Adipocyte (in vitro differentiated cells): ENCODE measurements at regions not wholly inside any gene's neighbourhood (a gene's known extent, or its start where the extent isn't known, plus 50 kb on each side); places are given as distances from the start of the nearest gene placed in this dataset.
"Not testable (repeated sequence)": the region's sequence is repeated elsewhere in the genome, so short reads cannot be mapped to it uniquely, and the experiment has no call there.

ENCODE experiments used
- DNase-seq: peaks from one replicate; pipeline ENCODE4 v3.0.0-alpha.2; 2015; ENCODE audit warnings: low read depth
- H3K27me3 ChIP-seq: replicated peaks from 2 replicates; pipeline ENCODE4 v1.7.0; 2013; ENCODE audit warnings: mild to moderate bottlenecking, low read length, moderate library complexity; ENCODE audit not compliant: control insufficient read depth, insufficient read depth
- H3K36me3 ChIP-seq: 2 replicates; pipeline ENCODE4 v1.7.0; 2013; ENCODE audit warnings: low read length, mild to moderate bottlenecking, moderate library complexity; ENCODE audit not compliant: control insufficient read depth, insufficient read depth, severe bottlenecking
- H3K4me1 ChIP-seq: 2 replicates; pipeline ENCODE4 v1.7.0; 2013; ENCODE audit warnings: mild to moderate bottlenecking, low read length, moderate library complexity; ENCODE audit not compliant: control insufficient read depth, insufficient read depth
- H3K4me3 ChIP-seq: 2 replicates; pipeline ENCODE4 v1.7.0; 2013; ENCODE audit warnings: mild to moderate bottlenecking, low read length, moderate library complexity
- H3K9ac ChIP-seq: 2 replicates; pipeline ENCODE4 v1.7.0; 2013; ENCODE audit warnings: mild to moderate bottlenecking, low read length, moderate library complexity
- H3K9me3 ChIP-seq: 2 replicates; pipeline ENCODE4 v1.7.0; 2013; ENCODE audit warnings: mild to moderate bottlenecking, low read length, moderate library complexity; ENCODE audit not compliant: control insufficient read depth

- Histone ChIP-seq H3K9ac (no peak overlapping the region), H3K27me3 (no peaks in the 10 kb centered on the region), H3K9me3 (no peaks in the 10 kb centered on the region), H3K4me3 (no peak overlapping the region), H3K4me1 (no peaks in the 10 kb centered on the region), H3K36me3 (no peaks in the 10 kb centered on the region)
- no peak for DNase-seq
These were observed 1565.1 kb downstream of the SI start for GRCh38 chr3:163513149-163513657.

DNA sequence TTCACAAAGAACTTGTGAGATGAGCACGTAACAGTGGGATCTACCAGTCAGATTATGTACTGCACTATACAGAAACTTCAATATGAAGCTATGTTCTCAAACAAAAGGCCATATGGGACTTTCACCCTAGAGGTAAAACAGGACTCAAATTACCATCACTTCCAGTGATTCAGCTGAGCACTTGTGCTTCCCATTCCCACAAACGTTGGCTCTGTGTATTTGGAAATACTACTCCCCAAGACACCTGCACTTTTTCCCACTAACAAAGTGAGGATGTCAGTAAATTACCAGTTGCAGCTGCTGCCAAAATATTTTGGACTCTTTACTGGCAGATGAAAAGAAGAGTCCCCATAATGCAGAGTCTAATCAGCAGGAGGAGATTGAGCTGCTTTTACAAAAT is 1570.1 kb downstream of the SI start:
- Histone ChIP-seq H3K4me1 (no peaks in the 10 kb centered on the region), H3K27me3 (no peaks in the 10 kb centered on the region), H3K36me3 (no peaks in the 10 kb centered on the region), H3K4me3 (no peak overlapping the region), H3K9ac (no peak overlapping the region), H3K9me3 (no peaks in the 10 kb centered on the region)
- no peak for DNase-seq

- no peak for DNase-seq
- Histone ChIP-seq H3K4me3 (no peak overlapping the region), H3K9me3 (no peaks in the 10 kb centered on the region), H3K4me1 (no peaks in the 10 kb centered on the region), H3K36me3 (no peaks in the 10 kb centered on the region), H3K9ac (no peak overlapping the region), H3K27me3 (no peaks in the 10 kb centered on the region)
These were observed 1573.3 kb downstream of the SI start for GRCh38 chr3:163504974-163505373.

DNA sequence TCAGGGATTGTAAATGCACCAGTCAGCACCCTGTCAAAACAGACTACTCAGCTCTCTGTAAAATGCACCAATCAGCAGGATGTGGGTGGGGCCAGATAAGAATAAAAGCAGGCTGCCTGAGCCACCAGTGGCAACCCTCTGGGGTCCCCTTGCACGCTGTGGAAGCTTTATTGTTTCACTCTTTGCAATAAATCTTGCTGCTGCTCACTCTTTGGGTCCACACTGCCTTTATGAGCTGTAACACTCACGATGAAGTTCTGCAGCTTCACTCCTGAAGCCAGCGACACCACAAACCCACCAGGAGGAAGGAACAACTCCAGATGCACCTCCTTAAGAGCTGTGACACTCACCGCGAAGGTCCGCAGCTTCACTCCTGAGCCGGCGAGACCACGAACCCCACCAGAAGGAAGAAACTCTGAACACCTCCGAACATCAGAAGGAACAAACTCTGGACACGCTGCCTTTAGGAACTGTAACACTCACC is 1578.5 kb downstream of the SI start:
- not testable (repeated sequence) for H3K4me3 ChIP-seq, H3K36me3 ChIP-seq, H3K27me3 ChIP-seq, H3K9ac ChIP-seq, H3K9me3 ChIP-seq, DNase-seq, H3K4me1 ChIP-seq

DNA sequence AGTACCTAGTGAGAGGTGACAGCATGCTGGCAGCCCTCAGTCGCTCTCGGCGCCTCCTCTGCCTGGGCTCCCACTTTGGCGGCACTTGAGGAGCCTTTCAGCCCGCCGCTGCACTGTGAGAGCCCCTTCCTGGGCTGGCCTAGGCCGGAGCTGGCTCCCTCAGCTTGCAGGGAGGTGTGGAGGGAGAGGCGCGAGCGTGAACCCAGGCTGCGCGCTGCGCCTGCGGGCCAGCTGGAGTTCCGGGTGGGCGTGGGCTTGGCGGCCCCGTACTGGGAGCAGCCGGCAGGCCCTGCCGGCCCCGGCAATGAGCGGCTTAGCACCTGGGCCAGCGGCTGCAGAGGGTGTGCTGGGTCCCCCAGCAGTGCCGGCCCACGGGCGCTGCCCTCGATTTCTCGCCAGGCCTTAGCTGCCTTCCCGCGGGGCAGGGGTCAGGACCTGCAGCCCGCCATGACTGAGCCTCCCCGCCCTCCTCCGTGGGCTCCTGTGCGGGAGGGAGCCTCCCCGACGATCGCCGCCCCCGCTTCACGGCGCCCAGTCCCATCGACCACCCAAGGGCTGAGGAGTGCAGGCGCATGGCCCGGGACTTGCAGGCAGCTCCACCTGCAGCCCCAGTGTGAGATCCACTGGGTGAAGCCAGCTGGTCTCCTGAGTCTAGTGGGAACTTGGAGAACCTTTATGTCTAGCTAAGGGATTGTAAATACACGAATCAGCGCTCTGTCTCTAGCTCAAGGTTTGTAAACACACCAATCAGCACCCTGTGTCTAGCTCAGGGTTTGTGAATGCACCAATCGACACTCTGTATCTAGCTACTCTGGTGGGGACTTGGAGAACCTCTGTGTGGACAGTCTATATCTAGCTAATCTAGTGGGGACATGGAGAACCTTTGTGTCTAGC is 1579.2 kb downstream of the SI start:
- not testable (repeated sequence) for H3K4me1 ChIP-seq, H3K36me3 ChIP-seq, DNase-seq, H3K4me3 ChIP-seq, H3K9ac ChIP-seq, H3K9me3 ChIP-seq, H3K27me3 ChIP-seq

DNA sequence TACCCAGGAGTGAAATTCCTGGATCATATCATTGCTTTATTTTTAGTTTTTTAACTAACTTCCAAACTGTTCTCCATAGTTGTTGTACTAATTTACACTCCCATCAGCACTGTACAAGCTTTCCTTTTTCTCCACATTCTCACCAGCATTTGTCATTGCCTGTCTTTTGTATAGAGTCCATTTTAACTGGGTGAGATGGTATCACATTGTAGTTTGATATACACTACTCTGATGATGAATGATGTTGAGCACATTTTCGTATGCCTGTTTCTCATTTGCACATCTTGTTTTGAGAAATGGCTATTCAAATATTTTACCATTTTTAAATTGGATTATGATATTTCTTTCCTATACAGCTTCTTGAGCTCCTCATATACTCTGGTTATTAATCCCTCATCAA is 1586.6 kb downstream of the SI start:
- no peak for DNase-seq
- no peak overlapping the region for H3K4me3 ChIP-seq
- H3K4me1 ChIP-seq: no peaks in the 10 kb centered on the region
- no peaks in the 10 kb centered on the region for H3K27me3 ChIP-seq
- H3K9me3 ChIP-seq: no peaks in the 10 kb centered on the region
- no peak overlapping the region for H3K9ac ChIP-seq
- H3K36me3 ChIP-seq: no peaks in the 10 kb centered on the region

DNA sequence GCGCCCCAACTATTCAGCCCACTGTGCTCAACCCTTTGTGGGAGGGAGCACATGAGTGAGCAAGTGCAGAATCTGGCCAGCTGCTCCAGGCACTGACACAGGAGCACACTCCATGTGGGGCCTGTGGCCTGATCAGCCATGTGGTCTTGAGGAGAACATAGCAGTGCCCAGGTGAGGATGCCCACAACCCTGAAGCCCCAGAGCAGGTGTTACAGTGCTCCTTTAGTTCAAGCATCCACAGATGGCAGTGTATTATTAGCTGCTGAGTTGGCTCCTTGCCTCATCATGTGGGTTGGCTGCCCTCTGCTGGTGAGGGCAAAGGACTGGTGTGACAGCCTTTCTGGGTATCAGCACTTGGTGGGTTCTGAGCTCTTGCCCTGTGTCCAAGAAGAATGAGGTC is 1588.2 kb downstream of the SI start:
- Histone ChIP-seq H3K4me3 (no peak overlapping the region), H3K9me3 (no peaks in the 10 kb centered on the region), H3K27me3 (no peaks in the 10 kb centered on the region), H3K36me3 (no peaks in the 10 kb centered on the region), H3K9ac (no peak overlapping the region), H3K4me1 (no peaks in the 10 kb centered on the region)
- no peak for DNase-seq

DNA sequence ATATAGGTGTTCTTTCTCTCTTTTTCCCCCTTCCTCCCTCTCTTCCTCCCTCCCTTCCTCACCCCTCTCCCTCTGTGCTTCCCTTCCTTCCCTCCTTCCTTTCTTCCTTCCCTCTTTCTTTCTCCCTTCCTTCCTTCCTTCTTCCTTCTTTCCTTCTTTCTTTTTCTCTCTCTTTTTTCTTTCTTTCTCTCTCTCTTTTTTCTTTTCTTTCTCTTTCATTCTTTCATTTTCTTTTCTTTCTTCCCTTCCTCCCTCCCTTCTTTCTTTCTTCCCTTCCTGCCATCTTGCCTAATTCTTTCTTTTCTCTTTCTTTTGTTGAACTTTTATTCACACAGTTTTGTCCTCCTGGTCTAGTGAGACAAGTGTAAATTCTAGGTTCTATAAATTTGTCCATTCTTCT is 1595.6 kb downstream of the SI start:
- DNase-seq: no peak
- Histone ChIP-seq H3K36me3 (no peaks in the 10 kb centered on the region), H3K9ac (no peak overlapping the region), H3K4me3 (no peak overlapping the region), H3K27me3 (no peaks in the 10 kb centered on the region), H3K9me3 (no peaks in the 10 kb centered on the region), H3K4me1 (no peaks in the 10 kb centered on the region)

DNA sequence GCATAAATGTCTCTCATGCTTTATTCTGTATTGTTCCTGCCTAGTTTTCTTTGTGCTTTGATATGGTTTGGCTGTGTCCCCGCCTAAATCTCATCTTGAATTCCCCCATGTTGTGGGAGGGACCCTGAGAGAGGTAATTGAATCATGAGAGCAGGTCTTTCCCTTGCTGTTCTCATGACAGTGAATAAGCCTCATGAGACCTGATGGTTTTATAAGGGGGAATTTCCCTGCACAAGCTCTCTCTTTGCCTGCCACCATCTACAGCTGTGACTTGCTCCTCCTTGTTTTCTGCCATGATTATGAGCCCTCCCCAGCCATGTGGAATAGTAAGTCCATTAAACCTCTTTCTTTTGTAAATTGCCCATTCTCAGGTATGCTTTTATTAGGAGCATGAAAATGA is 1596.6 kb downstream of the SI start:
- DNase-seq: no peak
- no peaks in the 10 kb centered on the region for H3K9me3 ChIP-seq
- H3K4me1 ChIP-seq: no peaks in the 10 kb centered on the region

DNA sequence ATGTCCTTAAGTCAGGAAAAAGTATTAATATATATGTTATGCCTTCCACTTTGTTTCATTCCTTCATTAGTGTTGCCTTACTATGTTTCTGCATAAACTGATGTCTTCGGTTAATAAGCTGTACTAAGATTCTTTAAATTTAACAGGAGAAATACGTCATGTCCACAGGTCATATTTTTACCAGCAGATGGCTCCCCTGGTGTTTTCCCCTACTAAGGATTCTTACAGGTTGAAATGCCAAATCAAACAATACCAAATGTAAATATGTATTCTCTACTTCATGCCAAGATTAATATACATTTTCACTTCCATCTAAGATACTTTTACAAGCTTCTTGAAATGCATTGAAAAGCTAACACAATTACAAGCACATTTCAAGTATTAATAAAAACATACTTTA is 1602.1 kb downstream of the SI start:
- no peak for DNase-seq
- no peaks in the 10 kb centered on the region for H3K36me3 ChIP-seq
- H3K27me3 ChIP-seq: no peaks in the 10 kb centered on the region
- H3K4me1 ChIP-seq: no peaks in the 10 kb centered on the region
- no peaks in the 10 kb centered on the region for H3K9me3 ChIP-seq
- no peak overlapping the region for H3K4me3 ChIP-seq
- H3K9ac ChIP-seq: no peak overlapping the region

More for the DNA sequence above, 1596.6 kb downstream of the SI start:
- H3K9ac ChIP-seq: no peak overlapping the region
- no peaks in the 10 kb centered on the region for H3K27me3 ChIP-seq
- no peak overlapping the region for H3K4me3 ChIP-seq
- no peaks in the 10 kb centered on the region for H3K36me3 ChIP-seq

DNA sequence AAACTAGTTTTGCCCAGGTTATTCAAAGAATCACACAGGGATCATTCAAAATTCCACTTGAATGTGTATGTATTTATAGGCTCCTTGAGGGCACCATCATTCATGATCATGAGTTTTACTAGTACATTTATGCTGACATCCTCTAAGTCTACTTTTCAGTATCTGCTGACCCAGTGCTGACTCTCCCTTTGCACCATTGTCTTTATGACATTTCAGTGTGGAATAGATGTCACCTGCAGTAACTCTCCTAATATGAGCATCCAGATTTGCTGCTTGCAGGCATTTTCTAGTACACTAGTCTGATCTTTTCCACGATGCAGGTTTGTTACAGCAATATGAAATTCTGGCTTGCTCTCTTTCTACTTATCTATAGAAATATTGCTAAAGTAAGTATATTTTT is 1603.5 kb downstream of the SI start:
- DNase-seq: no peak
- H3K27me3 ChIP-seq: no peaks in the 10 kb centered on the region
- no peak overlapping the region for H3K4me3 ChIP-seq
- H3K9ac ChIP-seq: no peak overlapping the region
- no peaks in the 10 kb centered on the region for H3K4me1 ChIP-seq
- no peaks in the 10 kb centered on the region for H3K9me3 ChIP-seq
- no peaks in the 10 kb centered on the region for H3K36me3 ChIP-seq
